MCF 10A (cell line): ENCODE measurements at regions not wholly inside any gene's neighbourhood (a gene's known extent, or its start where the extent isn't known, plus 50 kb on each side); places are given as distances from the start of the nearest gene placed in this dataset.

Experiments used
- BruUV-seq: library from RNA; stranded (reverse); fragments of 400-500 nt; replicated peaks from 2 replicates; lab custom pipeline; 2021; lab: Mats Ljungman, UMichigan
- CTCF ChIA-PET: fragments of 300-600 bp; sonication (Branson Sonifier 250); formaldehyde crosslinking; extraction: SDS; loops from one replicate; lab custom pipeline; 2021; ENCODE audit warnings: antibody characterized with exemption, inconsistent platforms; lab: Yijun Ruan, JAX
- POLR2A ChIA-PET: fragments of 300-600, 350-650 bp; sonication (Branson Sonifier 250); formaldehyde crosslinking; extraction: SDS; loops from one replicate; lab custom pipeline; 2020; ENCODE audit warnings: antibody characterized with exemption, inconsistent platforms; lab: Yijun Ruan, JAX
- DNase-seq: peaks from one replicate; pipeline ENCODE4 v3.0.0-alpha.2; 2018; ENCODE audit not compliant: unreplicated experiment
- H3K27ac Mint-ChIP-seq: one replicate; pipeline ENCODE4 v1.8.0; 2022; ENCODE audit warnings: mild to moderate bottlenecking, low read depth, mixed read lengths; ENCODE audit not compliant: unreplicated experiment
- H3K27me3 Mint-ChIP-seq: one replicate; pipeline ENCODE4 v1.8.0; 2022; ENCODE audit warnings: mixed read lengths; ENCODE audit not compliant: insufficient read depth, unreplicated experiment
- H3K36me3 Mint-ChIP-seq: one replicate; pipeline ENCODE4 v1.8.0; 2022; ENCODE audit warnings: mild to moderate bottlenecking, moderate library complexity, mixed read lengths; ENCODE audit not compliant: insufficient read depth, unreplicated experiment
- H3K4me1 Mint-ChIP-seq: one replicate; pipeline ENCODE4 v1.8.0; 2022; ENCODE audit warnings: mixed read lengths; ENCODE audit not compliant: insufficient read depth, unreplicated experiment
- H3K4me3 Mint-ChIP-seq: one replicate; pipeline ENCODE4 v1.8.0; 2022; ENCODE audit warnings: mild to moderate bottlenecking, moderate library complexity, mixed read lengths; ENCODE audit not compliant: unreplicated experiment
- H3K9me3 Mint-ChIP-seq: one replicate; pipeline ENCODE4 v1.8.0; 2022; ENCODE audit warnings: mixed read lengths; ENCODE audit not compliant: unreplicated experiment
- intact Hi-C: fragments of 100-400 bp; cut with micrococcal nuclease; formaldehyde crosslinking; loops from 2 replicates; pipeline ENCODE4 v1.14.1; 2022
- TF ChIP-seq, protein P1 (sequence below): fragments of 200-600 bp; IDR thresholded peaks from one replicate; pipeline ENCODE4 v1.8.0; 2022; ENCODE audit warnings: antibody characterized with exemption, mild to moderate bottlenecking; ENCODE audit not compliant: unreplicated experiment

DNA sequence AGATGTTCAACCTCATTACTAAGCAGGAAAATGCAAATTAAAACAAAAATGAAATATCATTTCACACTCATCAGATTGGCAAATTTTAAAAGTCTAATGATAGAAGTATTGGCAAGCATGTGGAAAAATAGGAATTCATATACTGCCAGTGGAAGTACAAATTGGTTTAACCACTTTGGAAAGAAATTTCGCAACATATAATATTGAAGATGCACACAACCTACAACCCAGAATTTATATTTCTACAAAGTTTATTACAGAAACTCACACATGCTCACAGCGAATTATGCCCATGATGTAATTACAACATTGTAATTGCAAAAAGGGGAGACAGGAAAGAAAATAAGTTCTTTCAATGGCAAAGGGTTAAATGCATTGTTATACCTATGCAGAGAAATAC, 324.1 kb downstream of the IGSF11 start:
- TF ChIP-seq, protein P1, sequence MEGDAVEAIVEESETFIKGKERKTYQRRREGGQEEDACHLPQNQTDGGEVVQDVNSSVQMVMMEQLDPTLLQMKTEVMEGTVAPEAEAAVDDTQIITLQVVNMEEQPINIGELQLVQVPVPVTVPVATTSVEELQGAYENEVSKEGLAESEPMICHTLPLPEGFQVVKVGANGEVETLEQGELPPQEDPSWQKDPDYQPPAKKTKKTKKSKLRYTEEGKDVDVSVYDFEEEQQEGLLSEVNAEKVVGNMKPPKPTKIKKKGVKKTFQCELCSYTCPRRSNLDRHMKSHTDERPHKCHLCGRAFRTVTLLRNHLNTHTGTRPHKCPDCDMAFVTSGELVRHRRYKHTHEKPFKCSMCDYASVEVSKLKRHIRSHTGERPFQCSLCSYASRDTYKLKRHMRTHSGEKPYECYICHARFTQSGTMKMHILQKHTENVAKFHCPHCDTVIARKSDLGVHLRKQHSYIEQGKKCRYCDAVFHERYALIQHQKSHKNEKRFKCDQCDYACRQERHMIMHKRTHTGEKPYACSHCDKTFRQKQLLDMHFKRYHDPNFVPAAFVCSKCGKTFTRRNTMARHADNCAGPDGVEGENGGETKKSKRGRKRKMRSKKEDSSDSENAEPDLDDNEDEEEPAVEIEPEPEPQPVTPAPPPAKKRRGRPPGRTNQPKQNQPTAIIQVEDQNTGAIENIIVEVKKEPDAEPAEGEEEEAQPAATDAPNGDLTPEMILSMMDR = no peak
- ChIA-PET CTCF (no interaction called here), POLR2A (no interaction called here)
- intact Hi-C loops = no loop called here
- Mint-ChIP-seq H3K4me3 (no peak overlapping the region), H3K4me1 (peaks cover under 1% of the 10 kb centered on the region), H3K27ac (no peak overlapping the region), H3K36me3 (no peaks in the 10 kb centered on the region), H3K27me3 (no peaks in the 10 kb centered on the region), H3K9me3 (no peaks in the 10 kb centered on the region)
- no peak for DNase-seq
- no TSS peak for BruUV-seq

DNA sequence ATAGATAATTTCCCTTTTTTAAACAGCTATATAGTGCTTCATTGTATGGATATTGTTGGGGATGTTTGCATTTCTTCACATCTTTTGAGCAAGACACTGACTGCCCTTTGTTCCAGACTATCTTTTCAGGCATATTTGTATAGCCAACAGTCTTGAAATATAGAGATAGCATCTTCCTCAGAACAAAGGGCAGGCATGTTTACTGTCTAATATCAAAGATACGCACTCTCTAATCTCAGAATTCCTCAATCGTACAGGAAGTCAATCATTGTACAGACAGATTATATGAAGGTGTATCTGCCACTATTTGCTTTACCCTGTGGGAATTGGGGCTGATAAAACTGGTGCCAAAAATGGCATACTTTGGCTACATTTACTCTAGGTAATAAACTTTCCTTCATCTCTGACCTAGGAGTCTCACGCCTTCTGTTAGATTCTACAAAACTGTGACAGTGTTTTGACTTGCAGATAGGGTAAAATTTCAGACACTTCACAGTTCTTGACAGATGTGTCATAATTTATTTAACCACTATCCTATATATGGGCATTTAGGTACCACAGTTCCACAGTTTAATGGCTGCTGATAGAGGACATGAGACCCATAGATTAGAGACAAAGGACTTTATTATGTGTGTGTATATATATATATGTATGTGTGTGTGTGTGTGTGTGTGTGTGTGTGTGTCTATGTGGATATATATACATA, 321.0 kb downstream of the IGSF11 start:
- POLR2A ChIA-PET = no interaction called here
- no peaks in the 10 kb centered on the region for H3K4me1 Mint-ChIP-seq

DNA sequence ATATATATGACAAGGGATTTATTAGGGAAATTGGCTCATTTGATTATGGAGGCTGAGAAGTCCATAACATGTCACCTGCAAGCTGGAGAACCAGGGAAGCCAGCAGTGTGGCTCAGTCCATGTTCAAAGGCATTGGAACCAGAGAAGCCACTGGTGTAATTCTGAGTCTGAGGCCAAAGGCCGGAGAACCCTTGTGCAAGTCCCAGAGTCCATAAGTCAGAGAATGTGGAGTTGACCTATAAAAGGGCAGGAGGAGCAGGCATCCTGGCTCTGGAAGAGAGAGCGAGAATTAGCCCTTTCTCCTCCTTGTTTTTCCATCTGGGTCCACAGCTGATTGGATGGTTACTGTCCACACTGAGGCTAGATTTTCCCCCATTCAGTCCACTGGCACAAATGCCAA, 319.8 kb downstream of the IGSF11 start:
- H3K36me3 Mint-ChIP-seq = no peaks in the 10 kb centered on the region
- ChIA-PET POLR2A (no interaction called here), CTCF (interaction anchor here (0.8 kb wide), 1 partner anchor 1851 kb away, joined by 3 read pairs; no protein-coding TSS in a partner anchor)
- BruUV-seq = no TSS peak
- no peaks in the 10 kb centered on the region for H3K27me3 Mint-ChIP-seq
- H3K27ac Mint-ChIP-seq = no peak overlapping the region
- intact Hi-C loops = no loop called here
- TF ChIP-seq, protein P1 = no peak
- no peak overlapping the region for H3K4me3 Mint-ChIP-seq
- H3K9me3 Mint-ChIP-seq = peaks cover 5% of the 10 kb centered on the region
- DNase-seq = no peak
- H3K4me1 Mint-ChIP-seq = no peaks in the 10 kb centered on the region

More for the DNA sequence above, 321.0 kb downstream of the IGSF11 start:
- no peaks in the 10 kb centered on the region for H3K9me3 Mint-ChIP-seq
- H3K27me3 Mint-ChIP-seq = no peaks in the 10 kb centered on the region
- intact Hi-C loops = no loop called here
- no peak overlapping the region for H3K27ac Mint-ChIP-seq
- BruUV-seq = no TSS peak
- DNase-seq = no peak
- TF ChIP-seq, protein P1 = no peak
- H3K4me3 Mint-ChIP-seq = no peak overlapping the region
- no peaks in the 10 kb centered on the region for H3K36me3 Mint-ChIP-seq
- CTCF ChIA-PET = no interaction called here

DNA sequence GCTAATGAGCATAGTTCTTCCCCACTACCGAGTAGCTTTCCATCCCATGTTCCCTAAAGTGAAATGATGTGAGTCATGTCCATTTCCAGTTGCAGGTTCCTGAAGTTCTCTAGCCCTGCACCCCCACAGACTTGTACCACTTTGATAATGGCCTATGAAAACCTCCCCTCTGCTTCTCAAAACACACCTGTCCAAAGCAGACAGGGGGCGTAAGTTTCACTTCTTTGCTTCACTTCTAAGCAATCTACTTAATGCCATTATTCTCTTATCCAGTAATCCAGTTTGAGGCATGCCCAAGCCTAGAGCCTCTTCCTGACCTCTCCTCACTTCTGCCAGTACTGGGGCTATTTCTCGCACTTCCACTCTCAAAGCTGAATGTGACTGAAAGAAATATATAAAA, 305.1 kb downstream of the IGSF11 start:
- no peak for DNase-seq
- Mint-ChIP-seq H3K4me3 (no peak overlapping the region), H3K9me3 (no peaks in the 10 kb centered on the region), H3K27ac (no peak overlapping the region), H3K27me3 (no peaks in the 10 kb centered on the region), H3K36me3 (no peaks in the 10 kb centered on the region), H3K4me1 (no peaks in the 10 kb centered on the region)
- no TSS peak for BruUV-seq
- ChIA-PET CTCF (interaction anchor here (0.6 to 1.2 kb wide), 2 partner anchors 155 to 1866 kb away, joined by 3 read pairs; no protein-coding TSS in a partner anchor), POLR2A (no interaction called here)
- TF ChIP-seq, protein P1 = no peak
- intact Hi-C loops = no loop called here
